Progenitor cell of endocrine pancreas (in vitro differentiated cells): ENCODE measurements at regions not wholly inside any gene's neighbourhood (a gene's known extent, or its start where the extent isn't known, plus 50 kb on each side); places are given as distances from the start of the nearest gene placed in this dataset.

Source experiments
- DNase-seq: peaks from one replicate; pipeline ENCODE4 v3.0.0; 2021; ENCODE audit warnings: low spot score; ENCODE audit not compliant: unreplicated experiment
- H3K27ac Mint-ChIP-seq: 2 replicates; pipeline ENCODE4 v1.8.0; 2021; ENCODE audit warnings: mild to moderate bottlenecking, moderate library complexity, mixed read lengths
- H3K27me3 Mint-ChIP-seq: 2 replicates; pipeline ENCODE4 v1.8.0; 2021; ENCODE audit warnings: mixed read lengths
- H3K36me3 Mint-ChIP-seq: 2 replicates; pipeline ENCODE4 v1.8.0; 2022; ENCODE audit warnings: mixed read lengths; ENCODE audit not compliant: insufficient read depth
- H3K4me1 Mint-ChIP-seq: 2 replicates; pipeline ENCODE4 v1.8.0; 2021; ENCODE audit warnings: low read depth, mixed read lengths
- H3K4me3 Mint-ChIP-seq: 2 replicates; pipeline ENCODE4 v1.8.0; 2021; ENCODE audit warnings: low read depth, mild to moderate bottlenecking, moderate library complexity, mixed read lengths
- H3K9me3 Mint-ChIP-seq: 2 replicates; pipeline ENCODE4 v1.8.0; 2021; ENCODE audit warnings: low read depth, mixed read lengths
- CTCF ChIP-seq: fragments of 200-600 bp; sonication (generic); IDR thresholded peaks from one replicate; pipeline ENCODE4 v1.5.0; 2021; ENCODE audit warnings: antibody characterized with exemption, mild to moderate bottlenecking; ENCODE audit not compliant: unreplicated experiment

DNA sequence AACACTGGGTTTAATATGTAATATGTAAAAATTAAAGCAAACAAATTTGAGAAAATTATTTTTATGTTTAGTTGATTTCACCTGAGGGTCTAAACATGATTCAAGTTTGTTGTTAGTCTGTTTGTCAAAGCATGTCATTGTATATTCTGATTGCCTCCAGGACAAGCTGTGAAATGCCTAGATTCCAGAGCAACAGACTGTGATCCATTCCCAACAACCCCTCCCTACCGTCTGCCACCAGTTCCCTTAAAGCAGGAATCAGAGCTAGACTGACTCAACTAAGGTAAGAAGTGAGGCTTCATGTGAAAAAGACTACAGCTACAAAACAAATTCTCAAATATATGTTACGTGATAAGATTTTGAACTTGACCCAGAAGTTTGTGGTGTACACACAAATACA, 304.2 kb downstream of the RAB38 start:
- no peak overlapping the region for H3K4me3 Mint-ChIP-seq
- DNase-seq = no peak
- TF ChIP-seq CTCF = no peak
- H3K36me3 Mint-ChIP-seq = no peaks in the 10 kb centered on the region
- H3K9me3 Mint-ChIP-seq = no peaks in the 10 kb centered on the region
- no peak overlapping the region for H3K27ac Mint-ChIP-seq
- H3K4me1 Mint-ChIP-seq = no peaks in the 10 kb centered on the region
- no peaks in the 10 kb centered on the region for H3K27me3 Mint-ChIP-seq

DNA sequence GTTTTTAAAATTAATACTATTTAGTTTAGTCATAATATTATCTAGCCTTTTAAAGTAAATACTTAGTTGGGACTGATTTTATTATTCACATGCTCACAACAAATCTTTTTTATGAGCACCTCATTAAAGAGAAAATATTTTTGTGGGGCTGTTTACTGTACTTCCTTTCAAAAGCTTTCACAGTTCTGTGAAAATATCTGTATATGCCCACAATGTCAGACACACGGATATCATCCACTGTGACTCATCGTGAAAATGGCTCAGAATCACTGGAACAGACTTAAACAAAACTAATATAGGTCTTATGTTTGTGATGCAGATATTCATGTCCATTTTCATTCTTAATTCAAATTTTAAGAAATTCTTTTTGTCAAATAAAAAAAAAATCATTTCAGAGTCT, 305.2 kb downstream of the RAB38 start:
- no peak for DNase-seq
- Mint-ChIP-seq H3K36me3 (no peaks in the 10 kb centered on the region), H3K4me3 (no peak overlapping the region), H3K27ac (no peak overlapping the region), H3K4me1 (no peaks in the 10 kb centered on the region), H3K27me3 (no peaks in the 10 kb centered on the region), H3K9me3 (no peaks in the 10 kb centered on the region)
- no peak for TF ChIP-seq CTCF

GRCh38 chr11:87866951-87867350, 308.3 kb downstream of the RAB38 start:
- no peaks in the 10 kb centered on the region for H3K27me3 Mint-ChIP-seq
- H3K4me1 Mint-ChIP-seq = no peaks in the 10 kb centered on the region
- H3K27ac Mint-ChIP-seq = no peak overlapping the region
- no peak for TF ChIP-seq CTCF
- no peak for DNase-seq
- H3K4me3 Mint-ChIP-seq = no peak overlapping the region
- no peaks in the 10 kb centered on the region for H3K9me3 Mint-ChIP-seq
- H3K36me3 Mint-ChIP-seq = no peaks in the 10 kb centered on the region

- no peaks in the 10 kb centered on the region for H3K36me3 Mint-ChIP-seq
- no peak overlapping the region for H3K4me3 Mint-ChIP-seq
- H3K27me3 Mint-ChIP-seq = no peaks in the 10 kb centered on the region
- no peaks in the 10 kb centered on the region for H3K9me3 Mint-ChIP-seq
- no peaks in the 10 kb centered on the region for H3K4me1 Mint-ChIP-seq
- TF ChIP-seq CTCF = no peak
- H3K27ac Mint-ChIP-seq = no peak overlapping the region
- no peak for DNase-seq
Measured at GRCh38 chr11:87861030-87861429, 314.2 kb downstream of the RAB38 start.

DNA sequence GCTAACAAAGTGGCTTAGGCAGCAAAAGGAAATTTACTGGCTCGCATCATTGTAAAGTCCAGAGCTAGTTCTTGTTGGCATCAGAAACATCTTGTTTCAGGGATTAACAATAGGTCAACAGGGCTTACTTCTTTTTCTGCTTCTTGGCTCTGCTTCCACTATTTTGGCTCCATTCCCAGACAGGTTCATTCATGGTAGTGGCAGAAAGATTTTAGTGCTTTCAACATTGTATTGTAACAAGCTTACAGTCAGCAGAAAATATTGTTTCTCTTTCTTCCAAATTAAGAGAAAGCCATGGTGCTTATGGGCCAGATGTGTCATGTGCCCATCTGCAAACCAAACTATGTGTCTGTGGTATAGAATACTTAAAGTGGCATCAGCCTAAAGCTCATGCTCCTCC, 315.6 kb downstream of the RAB38 start:
- Mint-ChIP-seq H3K4me1 (no peaks in the 10 kb centered on the region), H3K9me3 (no peaks in the 10 kb centered on the region), H3K36me3 (no peaks in the 10 kb centered on the region), H3K27ac (no peak overlapping the region), H3K4me3 (no peak overlapping the region), H3K27me3 (no peaks in the 10 kb centered on the region)
- no peak for TF ChIP-seq CTCF
- DNase-seq = no peak
